GM19455 (cell line): ENCODE measurements at regions not wholly inside any gene's neighbourhood (a gene's known extent, or its start where the extent isn't known, plus 50 kb on each side); places are given as distances from the start of the nearest gene placed in this dataset.

Experiments used
- ATAC-seq: cut with Tn5 transposase; IDR thresholded peaks from one replicate; pipeline ENCODE4 v1.9.1; 2021; ENCODE audit not compliant: unreplicated experiment

GRCh38 chr20:2236256-2236655, 59.5 kb upstream of the TGM3 start:
- ATAC-seq, result no peak

- no peak for ATAC-seq
These were observed 58.7 kb upstream of the TGM3 start for GRCh38 chr20:2237059-2237458.

GRCh38 chr20:2238601-2239000, 57.2 kb upstream of the TGM3 start:
- no peak for ATAC-seq

GRCh38 chr20:2240835-2241234, 55.0 kb upstream of the TGM3 start:
- ATAC-seq, result no peak

- ATAC-seq, result no peak
These were observed 53.1 kb upstream of the TGM3 start for GRCh38 chr20:2242678-2243077.

GRCh38 chr20:2244523-2244922, 51.3 kb upstream of the TGM3 start:
- ATAC-seq, result no peak

GRCh38 chr20:2244993-2245392, 50.8 kb upstream of the TGM3 start:
- no peak for ATAC-seq

- no peak for ATAC-seq
These were observed 50.2 kb upstream of the TGM3 start for GRCh38 chr20:2245637-2246036.
